ENCODE measurements at regions not wholly inside any gene's neighbourhood (a gene's known extent, or its start where the extent isn't known, plus 50 kb on each side); places are given as distances from the start of the nearest gene placed in this dataset.

- DNase-seq, result no peak
Observed at GRCh38 chrX:69110116-69110530, 55.1 kb downstream of the PJA1 start.

- DNase-seq, result peak; percentile 0
Observed at GRCh38 chrX:69109706-69110105, 55.5 kb downstream of the PJA1 start.

GRCh38 chrX:69109036-69109663 is 56.1 kb downstream of the PJA1 start:
- no peak for DNase-seq

GRCh38 chrX:69107747-69108401 is 57.4 kb downstream of the PJA1 start:
- no peak for DNase-seq

GRCh38 chrX:69107231-69107739 is 58.0 kb downstream of the PJA1 start:
- DNase-seq, result peak; percentile 76

GRCh38 chrX:69104756-69105434 is 60.4 kb downstream of the PJA1 start:
- DNase-seq, result no peak

GRCh38 chrX:69103539-69103938 is 61.7 kb downstream of the PJA1 start:
- DNase-seq, result no peak

- DNase-seq, result peak; percentile 2
Observed at GRCh38 chrX:69102612-69103194, 62.5 kb downstream of the PJA1 start.

- no peak for DNase-seq
Observed at GRCh38 chrX:69101683-69102251, 63.5 kb downstream of the PJA1 start.

GRCh38 chrX:69100478-69100877 is 64.8 kb downstream of the PJA1 start:
- DNase-seq, result no peak

- DNase-seq, result no peak
Observed at GRCh38 chrX:69097451-69098236, 67.6 kb downstream of the PJA1 start.

- DNase-seq, result no peak
Observed at GRCh38 chrX:69096963-69097362, 68.3 kb downstream of the PJA1 start.

- DNase-seq, result no peak
Observed at GRCh38 chrX:69094977-69095669, 70.1 kb downstream of the PJA1 start.

- DNase-seq, result peak; percentile 49
Observed at GRCh38 chrX:69093960-69094871, 71.0 kb downstream of the PJA1 start.

GRCh38 chrX:69090022-69090421 is 75.2 kb downstream of the PJA1 start:
- DNase-seq, result no peak

GRCh38 chrX:69089203-69089602 is 76.0 kb downstream of the PJA1 start:
- DNase-seq, result no peak

GRCh38 chrX:69088171-69088938 is 76.9 kb downstream of the PJA1 start:
- DNase-seq, result no peak

GRCh38 chrX:69085826-69086225 is 79.4 kb downstream of the PJA1 start:
- no peak for DNase-seq

- no peak for DNase-seq
Observed at GRCh38 chrX:69085151-69085550, 80.1 kb downstream of the PJA1 start.

- peak; percentile 23 for DNase-seq
Observed at GRCh38 chrX:69083801-69084200, 81.5 kb downstream of the PJA1 start.
